Osteoblast (primary cell): ENCODE measurements at regions not wholly inside any gene's neighbourhood (a gene's known extent, or its start where the extent isn't known, plus 50 kb on each side); places are given as distances from the start of the nearest gene placed in this dataset.
"Not testable (repeated sequence)": the region's sequence is repeated elsewhere in the genome, so short reads cannot be mapped to it uniquely, and the experiment has no call there.

Experiments used
- DNase-seq: peaks from one replicate; pipeline ENCODE4 v3.0.0; 2011; ENCODE audit warnings: low spot score, mixed read lengths; ENCODE audit not compliant: insufficient read length; ENCODE audit errors: missing footprints
- H2AFZ ChIP-seq: 2 replicates; pipeline ENCODE4 v1.6.0; 2011; ENCODE audit warnings: mild to moderate bottlenecking, low read length
- H3K27ac ChIP-seq: 2 replicates; pipeline ENCODE4 v1.5.1; 2011; ENCODE audit warnings: mild to moderate bottlenecking, low read depth, low read length, moderate library complexity
- H3K27me3 ChIP-seq: 2 replicates; pipeline ENCODE4 v1.6.0; 2012; ENCODE audit warnings: mild to moderate bottlenecking, control low read depth, inconsistent platforms, low read length, moderate library complexity; ENCODE audit not compliant: insufficient read depth
- H3K36me3 ChIP-seq: 2 replicates; pipeline ENCODE4 v1.5.1; 2011; ENCODE audit warnings: mild to moderate bottlenecking, low read length, control low read depth, moderate library complexity; ENCODE audit not compliant: insufficient read depth
- H3K4me1 ChIP-seq: 2 replicates; pipeline ENCODE4 v1.5.1; 2011; ENCODE audit warnings: mild to moderate bottlenecking, low read length, control low read depth, moderate library complexity; ENCODE audit not compliant: insufficient read depth
- H3K4me2 ChIP-seq: 2 replicates; pipeline ENCODE4 v1.6.0; 2011; ENCODE audit warnings: mild to moderate bottlenecking, low read length; ENCODE audit not compliant: insufficient read depth
- H3K4me3 ChIP-seq: fragments of 200-600 bp; sonication (generic); 3 replicates; pipeline ENCODE4 v1.5.1; 2012; ENCODE audit warnings: mild to moderate bottlenecking, low read length, inconsistent platforms; ENCODE audit not compliant: insufficient read depth
- H3K79me2 ChIP-seq: 2 replicates; pipeline ENCODE4 v1.6.0; 2012; ENCODE audit warnings: mild to moderate bottlenecking, low read length, control low read depth, inconsistent platforms; ENCODE audit not compliant: insufficient read depth
- H3K9me3 ChIP-seq: 2 replicates; pipeline ENCODE4 v1.5.1; 2011; ENCODE audit warnings: low read depth, low read length, control low read depth
- H4K20me1 ChIP-seq: 2 replicates; pipeline ENCODE4 v1.6.0; 2012; ENCODE audit warnings: mild to moderate bottlenecking, low read length, control low read depth; ENCODE audit not compliant: insufficient read depth
- TF ChIP-seq, protein P1 (sequence below): IDR thresholded peaks from 2 replicates; pipeline ENCODE4 v1.5.1; 2011; ENCODE audit warnings: mild to moderate bottlenecking, low read depth, low read length, moderate library complexity; ENCODE audit errors: extremely low read depth

DNA sequence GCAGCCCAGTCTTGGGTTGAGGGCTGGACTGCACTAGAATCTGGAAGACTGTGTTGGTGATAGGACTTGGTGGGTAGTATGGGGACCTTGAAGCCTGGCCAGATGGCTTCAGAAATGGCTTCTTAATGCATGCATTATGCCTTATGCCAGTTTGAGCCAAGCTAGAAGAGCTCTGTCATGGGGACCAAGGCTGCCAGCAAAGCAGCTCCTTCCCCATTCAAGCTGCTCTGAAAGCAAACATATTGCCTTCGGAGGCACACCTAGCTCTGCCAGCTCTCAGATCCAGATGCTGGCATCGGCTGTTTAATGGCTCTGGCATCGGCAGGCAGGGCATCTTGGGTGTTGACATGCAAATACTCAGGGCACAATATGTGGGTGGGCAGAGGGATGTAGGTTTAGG, 59.0 kb upstream of the IGFBP5 start:
- TF ChIP-seq, protein P1, sequence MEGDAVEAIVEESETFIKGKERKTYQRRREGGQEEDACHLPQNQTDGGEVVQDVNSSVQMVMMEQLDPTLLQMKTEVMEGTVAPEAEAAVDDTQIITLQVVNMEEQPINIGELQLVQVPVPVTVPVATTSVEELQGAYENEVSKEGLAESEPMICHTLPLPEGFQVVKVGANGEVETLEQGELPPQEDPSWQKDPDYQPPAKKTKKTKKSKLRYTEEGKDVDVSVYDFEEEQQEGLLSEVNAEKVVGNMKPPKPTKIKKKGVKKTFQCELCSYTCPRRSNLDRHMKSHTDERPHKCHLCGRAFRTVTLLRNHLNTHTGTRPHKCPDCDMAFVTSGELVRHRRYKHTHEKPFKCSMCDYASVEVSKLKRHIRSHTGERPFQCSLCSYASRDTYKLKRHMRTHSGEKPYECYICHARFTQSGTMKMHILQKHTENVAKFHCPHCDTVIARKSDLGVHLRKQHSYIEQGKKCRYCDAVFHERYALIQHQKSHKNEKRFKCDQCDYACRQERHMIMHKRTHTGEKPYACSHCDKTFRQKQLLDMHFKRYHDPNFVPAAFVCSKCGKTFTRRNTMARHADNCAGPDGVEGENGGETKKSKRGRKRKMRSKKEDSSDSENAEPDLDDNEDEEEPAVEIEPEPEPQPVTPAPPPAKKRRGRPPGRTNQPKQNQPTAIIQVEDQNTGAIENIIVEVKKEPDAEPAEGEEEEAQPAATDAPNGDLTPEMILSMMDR: no peak
- DNase-seq: no peak
- Histone ChIP-seq H3K4me1 (no peaks in the 10 kb centered on the region), H3K4me3 (no peak overlapping the region), H3K27ac (no peak overlapping the region), H3K4me2 (no peak overlapping the region), H3K27me3 (peaks cover 38% of the 10 kb centered on the region), H2AFZ (no peak overlapping the region), H3K79me2 (no peaks in the 10 kb centered on the region), H3K9me3 (no peaks in the 10 kb centered on the region), H4K20me1 (no peaks in the 10 kb centered on the region), H3K36me3 (no peaks in the 10 kb centered on the region)

DNA sequence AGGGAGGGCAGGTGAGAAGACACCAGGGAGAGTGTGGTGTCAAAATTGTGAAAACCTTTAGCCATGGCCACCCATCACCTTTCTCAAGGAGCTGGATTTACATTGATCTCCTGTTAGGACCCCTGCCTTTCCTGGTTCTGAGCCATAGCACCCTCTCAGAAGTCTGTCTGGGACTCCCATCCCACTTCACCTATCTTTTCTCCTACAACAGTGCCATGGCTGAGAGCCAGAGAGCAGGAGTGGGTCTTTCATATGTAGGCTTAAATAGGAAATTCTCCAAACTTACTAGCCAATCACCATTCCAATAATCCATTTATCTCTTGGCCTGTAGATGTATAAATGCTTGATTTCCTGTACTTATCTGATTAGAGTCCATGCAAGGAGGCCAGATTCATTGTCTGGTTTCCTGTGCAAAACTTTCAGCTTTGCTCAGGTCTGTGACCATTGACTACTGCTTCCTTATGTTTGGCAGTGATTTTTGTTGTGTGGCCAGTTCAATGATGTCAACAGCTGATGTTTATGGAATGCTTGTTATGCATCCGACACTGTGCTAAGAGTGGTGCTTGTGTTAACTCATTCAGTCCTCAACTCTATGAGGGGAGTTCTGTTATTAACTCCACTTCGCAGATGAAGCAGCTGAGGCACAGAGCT, 57.6 kb upstream of the IGFBP5 start:
- H3K79me2 ChIP-seq: no peaks in the 10 kb centered on the region
- H3K27ac ChIP-seq: no peak overlapping the region
- H3K4me2 ChIP-seq: no peak overlapping the region
- no peaks in the 10 kb centered on the region for H4K20me1 ChIP-seq
- DNase-seq: peak; percentile 39
- no peaks in the 10 kb centered on the region for H3K4me1 ChIP-seq
- no peaks in the 10 kb centered on the region for H3K9me3 ChIP-seq
- H3K4me3 ChIP-seq: no peak overlapping the region
- TF ChIP-seq, protein P1: no peak
- no peaks in the 10 kb centered on the region for H3K36me3 ChIP-seq
- H3K27me3 ChIP-seq: peaks cover 32% of the 10 kb centered on the region
- no peak overlapping the region for H2AFZ ChIP-seq

DNA sequence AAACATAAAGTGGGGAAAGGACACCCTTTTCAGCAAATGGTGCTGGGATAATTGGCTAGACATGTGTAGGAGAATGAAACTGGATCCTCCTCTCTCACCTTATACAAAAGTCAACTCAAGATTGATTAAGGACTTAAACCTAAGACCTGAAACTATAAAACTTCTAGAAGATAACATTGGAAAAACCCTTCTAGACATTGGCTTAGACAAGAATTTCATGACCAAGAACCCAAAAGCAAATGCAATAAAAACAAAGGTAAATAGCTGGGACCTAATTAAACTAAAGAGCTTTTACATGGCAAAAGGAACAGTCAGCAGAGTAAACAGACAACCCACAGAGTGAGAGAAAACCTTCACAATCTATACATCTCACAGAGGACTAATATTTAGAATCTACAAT, 55.4 kb upstream of the IGFBP5 start:
- H3K27me3 ChIP-seq: peaks cover 26% of the 10 kb centered on the region
- H3K4me2 ChIP-seq, H3K4me3 ChIP-seq, H2AFZ ChIP-seq, H3K79me2 ChIP-seq, DNase-seq, H3K9me3 ChIP-seq, H3K27ac ChIP-seq, H4K20me1 ChIP-seq, H3K4me1 ChIP-seq, H3K36me3 ChIP-seq: not testable (repeated sequence)

DNA sequence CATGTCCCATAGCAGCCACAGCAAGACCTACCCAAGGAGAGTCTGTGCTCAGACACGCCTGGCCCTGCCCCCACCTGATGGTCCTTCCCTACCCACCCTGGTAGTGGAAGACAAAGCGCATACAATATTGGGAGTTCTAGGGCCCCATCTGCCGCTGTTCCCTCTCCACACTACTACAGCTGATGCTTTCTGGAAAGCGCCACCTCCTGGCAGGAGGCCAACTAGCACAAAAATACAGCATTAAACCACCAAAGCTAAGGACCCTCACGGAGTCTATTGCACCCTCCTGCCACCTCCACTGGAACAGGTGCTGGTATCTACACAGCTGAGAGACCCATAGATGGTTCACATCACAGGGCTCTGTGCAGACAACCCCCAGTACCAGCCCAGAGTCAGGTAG, 50.9 kb upstream of the IGFBP5 start:
- DNase-seq, H3K4me3 ChIP-seq: not testable (repeated sequence)

DNA sequence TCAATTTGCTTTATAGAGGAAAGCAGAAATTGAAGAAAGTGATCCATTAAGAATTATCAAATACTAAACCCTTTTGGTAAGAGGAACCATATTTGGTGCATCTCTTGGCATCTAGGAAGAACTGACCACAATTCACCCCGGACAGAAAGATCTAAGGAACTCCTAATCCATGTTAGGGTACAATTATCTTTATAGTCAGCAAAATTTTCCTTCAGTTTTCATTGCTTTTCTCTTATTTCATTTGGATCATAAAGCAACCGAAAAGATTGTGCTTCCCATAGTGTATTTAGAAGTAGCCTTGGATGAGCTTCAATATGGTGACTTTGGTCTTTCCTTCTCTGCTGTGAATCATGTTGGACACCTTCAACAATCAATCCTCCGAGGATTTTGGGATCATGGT, 50.1 kb upstream of the IGFBP5 start:
- peaks cover 32% of the 10 kb centered on the region for H3K27me3 ChIP-seq
- TF ChIP-seq, protein P1: no peak

More for the DNA sequence above, 50.9 kb upstream of the IGFBP5 start:
- not testable (repeated sequence) for H3K9me3 ChIP-seq, H3K4me1 ChIP-seq, H2AFZ ChIP-seq, H3K79me2 ChIP-seq, H3K36me3 ChIP-seq, H3K4me2 ChIP-seq, H3K27ac ChIP-seq, H4K20me1 ChIP-seq
- H3K27me3 ChIP-seq: peaks cover 25% of the 10 kb centered on the region

More for the DNA sequence above, 50.1 kb upstream of the IGFBP5 start:
- Histone ChIP-seq H2AFZ (no peak overlapping the region), H3K4me3 (no peak overlapping the region), H3K36me3 (no peaks in the 10 kb centered on the region), H3K4me2 (no peak overlapping the region), H3K4me1 (no peaks in the 10 kb centered on the region), H3K79me2 (no peaks in the 10 kb centered on the region), H4K20me1 (no peaks in the 10 kb centered on the region), H3K27ac (no peak overlapping the region), H3K9me3 (no peaks in the 10 kb centered on the region)
- DNase-seq: no peak
